Uterus (tissue), 2 donors: ENCODE measurements at regions not wholly inside any gene's neighbourhood (a gene's known extent, or its start where the extent isn't known, plus 50 kb on each side); places are given as distances from the start of the nearest gene placed in this dataset.

Experiments used
- CTCF ChIP-seq, 4 experiments: fragments of 200-600 bp in 2 of 4; fragments of 450-650 bp in 2 of 4; sonication (generic) in 2 of 4; IDR thresholded peaks; one replicate each; pipeline ENCODE4 v1.5.1; 2016 to 2019; ENCODE audit warnings: antibody characterized with exemption in 4 of 4, mild to moderate bottlenecking in 2 of 4, moderate library complexity in 1 of 4
- POLR2A ChIP-seq, 2 donors: fragments of 450-650 bp; IDR thresholded peaks; one replicate each; pipeline ENCODE4 v1.6.1; 2016; ENCODE audit warnings: antibody characterized with exemption in 2 of 2, mild to moderate bottlenecking in 1 of 2, moderate library complexity in 1 of 2

GRCh38 chr5:128838623-128839022 is 126.7 kb upstream of the SLC27A6 start:
- TF ChIP-seq CTCF (IDR thresholded peaks at IDR 0.05) (no peak), POLR2A (IDR thresholded peaks at IDR 0.05) (no peak)
